MM.1S (cell line): ENCODE measurements at regions not wholly inside any gene's neighbourhood (a gene's known extent, or its start where the extent isn't known, plus 50 kb on each side); places are given as distances from the start of the nearest gene placed in this dataset.

Source experiments
- CTCF ChIP-seq: fragments of 300-600 bp; sonication (generic); IDR thresholded peaks from 2 replicates; pipeline ENCODE4 v1.5.1; 2016; ENCODE audit warnings: antibody characterized with exemption, low read length, mixed read lengths
- EZH2 ChIP-seq: fragments of 300-600 bp; sonication (generic); optimal IDR thresholded peaks from 2 replicates; pipeline ENCODE3; 2017; ENCODE audit warnings: low read depth, mild to moderate bottlenecking, antibody characterized with exemption, low read length, mixed read lengths

DNA sequence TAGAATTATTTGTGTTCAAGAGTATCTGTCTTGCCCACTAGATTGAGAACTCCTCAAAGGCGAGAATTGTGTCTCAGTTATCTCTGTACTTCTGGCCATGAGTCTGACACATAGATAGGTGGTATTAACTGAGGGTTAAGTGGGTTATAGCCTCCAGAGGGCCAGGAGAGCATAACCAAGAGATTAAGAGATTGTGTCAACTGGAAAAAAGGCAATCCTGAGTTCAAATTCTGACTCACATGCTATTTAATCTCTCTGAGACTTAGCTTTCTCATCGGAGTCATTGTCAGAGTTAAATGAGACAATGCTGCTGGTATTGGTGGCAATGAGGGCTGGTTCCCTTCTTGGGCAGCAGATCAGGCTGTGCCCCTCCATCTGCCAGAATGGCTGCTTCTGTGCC is 330.9 kb downstream of the TNS1 start:
- TF ChIP-seq EZH2 = no peak
- TF ChIP-seq CTCF = no peak
